SK-MEL-5 (cell line): ENCODE measurements at regions not wholly inside any gene's neighbourhood (a gene's known extent, or its start where the extent isn't known, plus 50 kb on each side); places are given as distances from the start of the nearest gene placed in this dataset.
A peak's percentile ranks its signal among the peaks of the same experiment; 100 is the strongest.
"Not testable (repeated sequence)": the region's sequence is repeated elsewhere in the genome, so short reads cannot be mapped to it uniquely, and the experiment has no call there.

Source experiments
- DNase-seq: peaks from one replicate; pipeline ENCODE4 v3.0.0-alpha.2; 2016; ENCODE audit warnings: low read depth, low spot score
- in situ Hi-C: cut with HindIII; loops from 2 replicates; pipeline ENCODE4 v1.10.0; 2016; ENCODE audit warnings: low sequenced_read_pairs, high pct_unique_total_duplicates, low pct_unique_long_range_greater_than_20kb

DNA sequence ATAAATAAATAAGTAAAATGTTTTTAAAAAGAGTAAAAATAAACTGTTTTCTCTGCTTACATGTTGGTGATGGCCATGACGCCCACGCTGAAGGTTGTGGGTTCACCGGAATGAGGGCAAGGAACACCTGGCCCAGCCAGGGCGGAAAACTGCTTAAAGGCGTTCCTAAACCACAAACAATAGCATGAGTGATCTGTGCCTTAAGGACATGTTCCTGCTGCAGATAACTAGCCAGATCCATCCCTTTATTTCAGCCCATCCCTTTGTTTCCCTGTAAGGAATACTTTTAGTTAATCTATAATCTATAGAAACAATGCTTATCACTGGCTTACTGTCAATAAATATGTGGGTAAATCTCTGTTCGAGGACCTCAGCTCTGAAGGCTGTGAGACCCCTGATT, 63.3 kb upstream of the CEP78 start:
- in situ Hi-C loops, DNase-seq: not testable (repeated sequence)

DNA sequence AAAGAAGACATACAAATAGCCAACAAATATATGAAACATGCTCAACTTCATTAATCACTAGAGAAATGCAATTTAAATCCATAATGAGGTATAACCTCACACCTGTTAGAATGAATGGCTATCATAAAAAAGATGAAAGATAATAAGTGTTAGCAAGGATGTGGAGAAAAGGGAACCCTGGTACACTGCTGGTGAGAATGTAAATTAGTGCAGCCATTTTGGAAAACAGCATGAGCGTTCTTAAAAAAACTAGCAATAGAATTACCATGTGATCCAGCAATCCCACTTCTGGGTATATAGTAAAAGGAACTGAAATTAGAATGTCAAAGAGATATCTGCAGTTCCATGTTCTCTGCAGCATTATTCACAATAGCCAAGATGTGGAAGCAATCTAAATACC, 64.2 kb upstream of the CEP78 start:
- in situ Hi-C loops, result no loop called here
- no peak for DNase-seq

- in situ Hi-C loops, result no loop called here
- no peak for DNase-seq
These were observed 66.8 kb upstream of the CEP78 start for GRCh38 chr9:78169125-78169524.

DNA sequence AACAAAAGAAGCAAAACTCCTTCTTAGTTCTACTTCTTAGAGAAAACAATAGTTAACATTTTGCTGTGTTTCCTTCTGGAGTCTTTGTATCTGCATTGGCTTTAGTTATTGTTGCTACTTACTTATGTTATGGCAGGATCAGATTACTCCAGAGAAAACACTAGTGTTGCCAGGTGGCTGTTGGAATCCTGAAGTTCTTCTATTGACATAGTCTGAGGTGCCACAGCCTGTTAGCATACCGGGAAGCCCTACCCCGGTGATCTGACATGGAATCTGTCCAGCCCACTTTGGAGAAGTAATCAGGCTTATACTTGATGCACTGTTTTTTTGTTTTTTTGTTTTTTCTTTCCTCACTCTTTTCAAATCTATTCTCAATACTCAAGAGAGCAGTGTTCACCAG, 68.5 kb upstream of the CEP78 start:
- DNase-seq, result no peak
- in situ Hi-C loops, result no loop called here

GRCh38 chr9:78163834-78164233, 72.0 kb upstream of the CEP78 start:
- DNase-seq, result no peak
- in situ Hi-C loops, result no loop called here

GRCh38 chr9:78158286-78158685, 77.6 kb upstream of the CEP78 start:
- in situ Hi-C loops, result no loop called here
- DNase-seq, result no peak

DNA sequence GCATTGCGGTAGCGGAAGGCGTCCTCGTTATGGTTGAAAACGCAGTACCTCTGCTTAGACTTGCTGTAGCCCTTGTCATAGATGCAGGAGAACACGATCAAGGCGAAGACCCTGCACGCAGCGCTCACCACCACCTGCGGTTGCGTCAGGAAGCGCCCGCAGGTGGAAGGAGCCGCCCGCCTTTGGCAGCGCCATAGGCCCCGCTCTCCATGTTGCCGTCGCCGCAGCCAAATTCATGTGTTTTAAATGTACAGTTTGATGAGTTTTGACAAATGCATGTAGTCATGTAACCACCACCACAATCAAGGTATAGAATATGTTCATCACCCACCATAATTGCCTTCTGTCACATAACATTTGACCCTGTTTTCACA, 84.9 kb upstream of the CEP78 start:
- no peak for DNase-seq
- in situ Hi-C loops, result no loop called here

GRCh38 chr9:78150312-78150982, 85.4 kb upstream of the CEP78 start:
- no peak for DNase-seq
- in situ Hi-C loops, result no loop called here

DNA sequence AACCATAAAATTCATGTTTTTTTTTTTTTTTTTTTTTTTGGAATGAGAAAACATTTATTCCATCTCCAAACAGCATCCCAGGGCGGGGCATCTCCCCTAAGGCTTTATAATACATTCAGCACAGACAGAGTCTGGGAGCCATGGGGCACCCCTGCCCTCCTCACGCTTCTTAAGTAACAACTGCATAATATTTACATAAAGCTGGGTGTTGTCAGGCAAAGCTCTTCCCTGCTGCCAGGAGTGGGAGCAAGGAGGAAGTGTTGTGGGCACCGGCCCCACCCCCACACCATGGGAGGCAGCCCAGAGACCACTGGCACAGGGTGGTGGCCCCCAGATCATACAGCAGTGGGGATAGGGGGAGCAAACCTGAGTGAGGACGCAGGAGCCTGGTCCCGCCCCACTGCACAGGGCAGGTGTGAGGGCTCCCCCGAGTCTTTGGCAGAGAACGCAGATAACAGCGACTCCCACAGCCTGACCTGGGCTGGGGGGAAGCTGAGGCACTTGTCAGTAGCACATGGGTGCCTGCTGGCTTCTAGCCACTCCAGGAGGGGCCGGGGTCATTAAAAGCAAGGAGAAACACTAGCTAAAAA, 86.1 kb upstream of the CEP78 start:
- in situ Hi-C loops, result no loop called here
- DNase-seq, result no peak

GRCh38 chr9:78146241-78146640, 89.6 kb upstream of the CEP78 start:
- in situ Hi-C loops, result no loop called here
- DNase-seq, result no peak

GRCh38 chr9:78144663-78145377, 91.1 kb upstream of the CEP78 start:
- in situ Hi-C loops, result no loop called here
- DNase-seq, result no peak

DNA sequence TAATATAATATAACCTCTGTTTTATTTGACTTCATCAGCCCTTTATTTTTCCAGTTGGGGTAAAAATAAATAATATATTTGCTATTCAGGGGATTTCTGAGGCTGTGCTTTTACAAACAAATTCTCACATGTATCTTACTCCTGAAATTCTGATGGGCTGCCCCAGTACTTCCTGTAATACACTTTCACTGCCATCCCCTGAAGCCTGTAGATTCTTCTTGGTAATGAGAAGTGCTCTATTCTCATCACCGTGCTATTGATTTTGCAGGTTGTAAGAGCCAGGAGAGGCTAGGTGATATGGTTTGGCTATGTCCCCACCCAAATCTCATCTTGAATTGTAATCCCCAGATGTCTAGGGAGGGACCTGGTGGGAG, 91.9 kb upstream of the CEP78 start:
- no peak for DNase-seq
- in situ Hi-C loops, result no loop called here

GRCh38 chr9:78143281-78144007, 92.4 kb upstream of the CEP78 start:
- no peak for DNase-seq
- in situ Hi-C loops, result no loop called here

GRCh38 chr9:78142264-78142663, 93.6 kb upstream of the CEP78 start:
- in situ Hi-C loops, DNase-seq: not testable (repeated sequence)

DNA sequence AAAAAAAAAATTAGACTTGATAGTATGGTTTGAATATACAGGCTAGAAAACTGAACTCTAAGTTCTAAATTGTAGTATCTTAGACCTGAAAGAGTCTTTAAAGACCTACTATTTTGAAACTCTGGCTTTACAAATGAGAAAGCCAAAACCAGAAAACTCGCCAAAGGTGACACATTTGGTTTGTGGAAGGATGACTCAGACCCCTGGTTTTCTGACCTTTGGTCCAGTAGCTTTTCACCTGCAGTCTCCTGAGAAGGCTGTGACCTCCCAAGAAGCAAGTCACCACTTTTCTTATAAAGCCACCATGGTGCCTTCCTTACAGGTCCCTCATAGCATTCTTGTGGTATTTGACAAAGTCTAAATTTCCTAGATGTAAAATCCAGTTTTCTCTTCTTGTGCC, 102.1 kb upstream of the CEP78 start:
- in situ Hi-C loops, result no loop called here
- DNase-seq, result no peak

GRCh38 chr9:78132701-78133058, 101.1 kb upstream of the GNAQ start:
- in situ Hi-C loops, result no loop called here
- DNase-seq, result no peak

- DNase-seq, result no peak
- in situ Hi-C loops, result no loop called here
These were observed 100.5 kb upstream of the GNAQ start for GRCh38 chr9:78131969-78132700.

DNA sequence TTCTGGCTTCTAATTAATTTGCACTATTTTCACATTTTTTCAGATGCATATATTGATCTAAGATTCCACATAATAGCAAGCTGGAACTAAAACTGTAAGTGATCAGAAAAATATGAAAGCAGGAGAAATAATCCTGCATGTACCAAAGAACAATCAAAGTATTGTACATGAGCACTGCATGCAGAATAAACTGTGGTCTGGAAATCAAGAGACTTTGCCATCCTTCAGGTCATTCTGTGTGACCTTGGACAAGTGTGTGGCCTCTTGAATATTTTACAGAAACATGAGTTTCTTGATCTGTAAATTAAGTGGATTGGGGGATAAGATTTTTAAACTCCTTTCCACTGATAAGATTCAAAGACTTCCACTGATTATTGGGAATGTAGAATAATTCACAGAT, 99.2 kb upstream of the GNAQ start:
- in situ Hi-C loops, result no loop called here
- peak; percentile 50 for DNase-seq
